Germinal center (tissue), 1 donor: ENCODE measurements at regions not wholly inside any gene's neighbourhood (a gene's known extent, or its start where the extent isn't known, plus 50 kb on each side); places are given as distances from the start of the nearest gene placed in this dataset.
"Not testable (repeated sequence)": the region's sequence is repeated elsewhere in the genome, so short reads cannot be mapped to it uniquely, and the experiment has no call there.

Experiments used
- DNase-seq: peaks from one replicate; pipeline ENCODE4 v3.0.0; 2012; ENCODE audit warnings: mixed read lengths, low spot score

- not testable (repeated sequence) for DNase-seq
Measured at GRCh38 chr2:90293806-90294205, 1602.3 kb downstream of the RPIA start.

GRCh38 chr2:90295036-90295750 lies 1603.7 kb downstream of the RPIA start:
- DNase-seq = not testable (repeated sequence)

GRCh38 chr2:90296484-90296777 lies 1605.0 kb downstream of the RPIA start:
- not testable (repeated sequence) for DNase-seq

- DNase-seq = not testable (repeated sequence)
Measured at GRCh38 chr2:90297701-90298100, 1606.2 kb downstream of the RPIA start.

- DNase-seq = not testable (repeated sequence)
Measured at GRCh38 chr2:90298126-90298755, 1606.8 kb downstream of the RPIA start.

GRCh38 chr2:90298983-90299382 lies 1607.5 kb downstream of the RPIA start:
- not testable (repeated sequence) for DNase-seq

GRCh38 chr2:90322982-90323381 lies 1631.5 kb downstream of the RPIA start:
- DNase-seq = not testable (repeated sequence)

- not testable (repeated sequence) for DNase-seq
Measured at GRCh38 chr2:90323612-90324558, 1632.4 kb downstream of the RPIA start.

GRCh38 chr2:90324672-90325071 lies 1633.2 kb downstream of the RPIA start:
- DNase-seq = not testable (repeated sequence)

- DNase-seq = peak; percentile 0
Measured at GRCh38 chr2:90325796-90326353, 1634.4 kb downstream of the RPIA start.

- DNase-seq = not testable (repeated sequence)
Measured at GRCh38 chr2:90355546-90355945, 1664.1 kb downstream of the RPIA start.

- not testable (repeated sequence) for DNase-seq
Measured at GRCh38 chr2:90359344-90359743, 1667.9 kb downstream of the RPIA start.

- DNase-seq = not testable (repeated sequence)
Measured at GRCh38 chr2:90359887-90360730, 1668.6 kb downstream of the RPIA start.

GRCh38 chr2:90360731-90361035 lies 1669.2 kb downstream of the RPIA start:
- DNase-seq = not testable (repeated sequence)
